ENCODE measurements at regions not wholly inside any gene's neighbourhood (a gene's known extent, or its start where the extent isn't known, plus 50 kb on each side); places are given as distances from the start of the nearest gene placed in this dataset.

GRCh38 chr13:64709079-64709478 is 2521.1 kb downstream of the PCDH9 start:
- H3K27ac ChIP-seq (ENCODE audit: low read depth, low read length) = no peak overlapping the region
- no peak overlapping the region for H3K4me2 ChIP-seq (ENCODE audit: low read depth, low read length, poor library complexity, severe bottlenecking)
- H3K79me2 ChIP-seq (ENCODE audit: insufficient read depth, low read length) = no peaks in the 10 kb centered on the region

DNA sequence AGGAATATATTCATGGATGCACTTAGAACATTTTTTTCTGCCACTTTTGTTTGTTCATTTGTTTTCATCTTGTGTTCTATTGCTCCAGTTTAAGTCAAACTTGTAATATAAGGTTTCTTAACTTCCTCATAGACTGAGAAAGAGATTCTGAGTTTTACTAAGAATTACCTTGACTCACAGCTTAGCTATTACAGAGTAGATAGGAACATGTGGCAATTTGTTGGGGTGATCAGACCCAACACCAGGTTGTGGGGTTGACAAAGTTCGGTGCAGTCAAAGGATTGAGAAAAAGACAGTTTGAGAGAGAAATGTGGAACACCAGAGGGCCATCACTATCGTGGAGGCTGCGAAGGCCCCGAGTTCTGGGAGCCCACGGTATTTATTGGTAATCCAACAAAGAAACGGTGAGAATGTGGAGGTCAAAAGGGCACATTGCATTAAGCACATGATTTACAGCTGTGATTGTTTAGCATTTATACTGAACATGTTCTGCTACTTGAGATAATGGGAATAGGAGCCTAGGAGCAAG is 2526.0 kb downstream of the PCDH9 start:
- Histone ChIP-seq H4K20me1 (ENCODE audit: low read depth, low read length) (no peaks in the 10 kb centered on the region), H3K9me2 (replicated peaks; ENCODE audit: insufficient read depth, low read length) (no peaks in the 10 kb centered on the region), H3K36me3 (ENCODE audit: low read length) (no peaks in the 10 kb centered on the region), H3K79me2 (ENCODE audit: insufficient read depth, low read length) (no peaks in the 10 kb centered on the region), H3K9ac (ENCODE audit: low read length) (no peak overlapping the region), H3K9me3 (ENCODE audit: insufficient read depth, low read length) (no peaks in the 10 kb centered on the region), H3K4me2 (ENCODE audit: low read depth, low read length, poor library complexity, severe bottlenecking) (no peak overlapping the region), H3K27me3 (ENCODE audit: low read length) (no peaks in the 10 kb centered on the region), H3F3A (ENCODE audit: insufficient read depth) (no peaks in the 10 kb centered on the region), H3K4me3 (ENCODE audit: insufficient read depth, low read length, poor library complexity, severe bottlenecking) (no peak overlapping the region), H3K27ac (ENCODE audit: low read depth, low read length) (no peak overlapping the region), H2AFZ (ENCODE audit: low read depth, low read length, severe bottlenecking) (peak overlapping the region; percentile 9)
- no peak for TF ChIP-seq EZH2phosphoT487 (conservative IDR thresholded peaks at IDR 0.05; ENCODE audit: low read length)
- TF ChIP-seq CTCF (IDR thresholded peaks at IDR 0.05; ENCODE audit: insufficient read depth, low read length, poor library complexity, severe bottlenecking) = no peak

More at GRCh38 chr13:64709079-64709478, 2521.1 kb downstream of the PCDH9 start:
- Histone ChIP-seq H3K9me3 (ENCODE audit: insufficient read depth, low read length) (no peaks in the 10 kb centered on the region), H3K9ac (ENCODE audit: low read length) (no peak overlapping the region), H4K20me1 (ENCODE audit: low read depth, low read length) (no peaks in the 10 kb centered on the region), H3K36me3 (ENCODE audit: low read length) (no peaks in the 10 kb centered on the region), H3F3A (ENCODE audit: insufficient read depth) (no peaks in the 10 kb centered on the region), H3K9me2 (replicated peaks; ENCODE audit: insufficient read depth, low read length) (no peaks in the 10 kb centered on the region), H3K4me3 (ENCODE audit: insufficient read depth, low read length, poor library complexity, severe bottlenecking) (no peak overlapping the region), H2AFZ (ENCODE audit: low read depth, low read length, severe bottlenecking) (no peak overlapping the region), H3K27me3 (ENCODE audit: low read length) (no peaks in the 10 kb centered on the region)
- TF ChIP-seq CTCF (IDR thresholded peaks at IDR 0.05; ENCODE audit: insufficient read depth, low read length, poor library complexity, severe bottlenecking) (no peak), EZH2phosphoT487 (conservative IDR thresholded peaks at IDR 0.05; ENCODE audit: low read length) (no peak)

- H3K9me3 ChIP-seq (ENCODE audit: insufficient read depth, low read length) = 0 out of 2 replicates have a peak, but pooled peaks cover 2% of the 10 kb centered on the region
- no peak overlapping the region for H2AFZ ChIP-seq (ENCODE audit: low read depth, low read length, severe bottlenecking)
- no peaks in the 10 kb centered on the region; the same call in 1 of the 2 replicates for H3K36me3 ChIP-seq (ENCODE audit: low read length)
- no peak overlapping the region for H3K4me3 ChIP-seq (ENCODE audit: insufficient read depth, low read length, poor library complexity, severe bottlenecking)
- H3F3A ChIP-seq (ENCODE audit: insufficient read depth) = no peaks in the 10 kb centered on the region
- H3K27me3 ChIP-seq (ENCODE audit: low read length) = no peaks in the 10 kb centered on the region
- no peaks in the 10 kb centered on the region for H3K9me2 ChIP-seq (replicated peaks; ENCODE audit: insufficient read depth, low read length)
- no peaks in the 10 kb centered on the region for H4K20me1 ChIP-seq (ENCODE audit: low read depth, low read length)
- H3K79me2 ChIP-seq (ENCODE audit: insufficient read depth, low read length) = no peaks in the 10 kb centered on the region
- no peak for TF ChIP-seq CTCF (IDR thresholded peaks at IDR 0.05; ENCODE audit: insufficient read depth, low read length, poor library complexity, severe bottlenecking)
- TF ChIP-seq EZH2phosphoT487 (conservative IDR thresholded peaks at IDR 0.05; ENCODE audit: low read length) = no peak
- H3K9ac ChIP-seq (ENCODE audit: low read length) = no peak overlapping the region
- no peak overlapping the region for H3K4me2 ChIP-seq (ENCODE audit: low read depth, low read length, poor library complexity, severe bottlenecking)
- H3K27ac ChIP-seq (ENCODE audit: low read depth, low read length) = no peak overlapping the region
Measured at GRCh38 chr13:64697226-64697625, 2532.9 kb downstream of the PCDH9 start.

Measured in SU-DHL-6 (cell line).